ENCODE measurements at regions not wholly inside any gene's neighbourhood (a gene's known extent, or its start where the extent isn't known, plus 50 kb on each side); places are given as distances from the start of the nearest gene placed in this dataset.

GRCh38 chr6:165944002-165944466 lies 223.6 kb downstream of the TBXT start:
- Histone ChIP-seq H2AFZ (ENCODE audit: low read length) (no peak overlapping the region), H3K79me2 (ENCODE audit: low read length) (no peaks in the 10 kb centered on the region), H3K4me1 (ENCODE audit: insufficient read depth, low read length) (no peaks in the 10 kb centered on the region), H3K4me3 (ENCODE audit: low read length) (no peak overlapping the region), H4K20me1 (ENCODE audit: low read length) (no peaks in the 10 kb centered on the region), H3K27me3 (ENCODE audit: low read length) (no peaks in the 10 kb centered on the region), H3K36me3 (ENCODE audit: low read depth, low read length) (no peaks in the 10 kb centered on the region), H3K9ac (ENCODE audit: low read length) (no peak overlapping the region), H3K9me3 (ENCODE audit: low read length) (no peaks in the 10 kb centered on the region), H3F3A (ENCODE audit: low read length, unreplicated experiment) (no peaks in the 10 kb centered on the region), H3K4me2 (ENCODE audit: low read length) (no peak overlapping the region), H3K9me2 (replicated peaks; ENCODE audit: low read length) (no peaks in the 10 kb centered on the region), H3K27ac (ENCODE audit: low read length) (no peak overlapping the region)
- DNase-seq (no peak), ATAC-seq (no peak)
- BruUV-seq (replicated peaks), result no TSS peak
- ChIA-PET CTCF (no interaction called here), POLR2A (ENCODE audit: unreplicated experiment) (no interaction called here)
- no peak for TF ChIP-seq CTCF (conservative IDR thresholded peaks at IDR 0.05; ENCODE audit: low read depth, low read length)
- TF ChIP-seq EZH2 (IDR thresholded peaks at IDR 0.05; ENCODE audit: low read length, unreplicated experiment), result no peak
- intact Hi-C loops (cut with micrococcal nuclease), result no loop called here

- ATAC-seq (no peak), DNase-seq (no peak)
- ChIA-PET POLR2A (ENCODE audit: unreplicated experiment) (no interaction called here), CTCF (no interaction called here)
- Histone ChIP-seq H2AFZ (ENCODE audit: low read length) (no peak overlapping the region), H4K20me1 (ENCODE audit: low read length) (no peaks in the 10 kb centered on the region), H3K9me3 (ENCODE audit: low read length) (no peaks in the 10 kb centered on the region), H3K4me1 (ENCODE audit: insufficient read depth, low read length) (no peaks in the 10 kb centered on the region), H3K27me3 (ENCODE audit: low read length) (no peaks in the 10 kb centered on the region), H3K79me2 (ENCODE audit: low read length) (no peaks in the 10 kb centered on the region), H3K9ac (ENCODE audit: low read length) (no peak overlapping the region), H3K36me3 (ENCODE audit: low read depth, low read length) (no peaks in the 10 kb centered on the region), H3K4me3 (ENCODE audit: low read length) (no peak overlapping the region), H3K4me2 (ENCODE audit: low read length) (no peak overlapping the region), H3F3A (ENCODE audit: low read length, unreplicated experiment) (no peaks in the 10 kb centered on the region), H3K9me2 (replicated peaks; ENCODE audit: low read length) (no peaks in the 10 kb centered on the region), H3K27ac (ENCODE audit: low read length) (no peak overlapping the region)
- BruUV-seq (replicated peaks), result no TSS peak
- intact Hi-C loops (cut with micrococcal nuclease), result no loop called here
- TF ChIP-seq EZH2 (IDR thresholded peaks at IDR 0.05; ENCODE audit: low read length, unreplicated experiment), result no peak
- TF ChIP-seq CTCF (conservative IDR thresholded peaks at IDR 0.05; ENCODE audit: low read depth, low read length), result no peak
- no peak for TF ChIP-seq EZH2phosphoT487 (IDR thresholded peaks at IDR 0.05; ENCODE audit: borderline replicate concordance, low read length)
Observed at GRCh38 chr6:165941786-165942185, 225.9 kb downstream of the TBXT start.

GRCh38 chr6:165941249-165941775 lies 226.3 kb downstream of the TBXT start:
- CTCF ChIA-PET, result no interaction called here
- no peaks in the 10 kb centered on the region for H3K79me2 ChIP-seq (ENCODE audit: low read length)
- DNase-seq, result no peak

More at GRCh38 chr6:165941249-165941775, 226.3 kb downstream of the TBXT start:
- no peaks in the 10 kb centered on the region for H3K36me3 ChIP-seq (ENCODE audit: low read depth, low read length)
- TF ChIP-seq EZH2 (IDR thresholded peaks at IDR 0.05; ENCODE audit: low read length, unreplicated experiment) (no peak), EZH2phosphoT487 (IDR thresholded peaks at IDR 0.05; ENCODE audit: borderline replicate concordance, low read length) (no peak), CTCF (conservative IDR thresholded peaks at IDR 0.05; ENCODE audit: low read depth, low read length) (no peak)
- H3K4me2 ChIP-seq (ENCODE audit: low read length), result no peak overlapping the region
- H3K9ac ChIP-seq (ENCODE audit: low read length), result no peak overlapping the region
- H4K20me1 ChIP-seq (ENCODE audit: low read length), result no peaks in the 10 kb centered on the region
- H3K9me3 ChIP-seq (ENCODE audit: low read length), result no peaks in the 10 kb centered on the region
- no peak overlapping the region for H3K27ac ChIP-seq (ENCODE audit: low read length)
- H3K4me1 ChIP-seq (ENCODE audit: insufficient read depth, low read length), result no peaks in the 10 kb centered on the region
- no peak for ATAC-seq
- intact Hi-C loops (cut with micrococcal nuclease), result no loop called here
- no TSS peak for BruUV-seq (replicated peaks)
- no peaks in the 10 kb centered on the region for H3F3A ChIP-seq (ENCODE audit: low read length, unreplicated experiment)
- no peak overlapping the region for H3K4me3 ChIP-seq (ENCODE audit: low read length)
- POLR2A ChIA-PET (ENCODE audit: unreplicated experiment), result no interaction called here
- no peaks in the 10 kb centered on the region for H3K9me2 ChIP-seq (replicated peaks; ENCODE audit: low read length)
- no peak overlapping the region for H2AFZ ChIP-seq (ENCODE audit: low read length)
- H3K27me3 ChIP-seq (ENCODE audit: low read length), result no peaks in the 10 kb centered on the region
